Epithelial cell of esophagus (primary cell): ENCODE measurements at regions not wholly inside any gene's neighbourhood (a gene's known extent, or its start where the extent isn't known, plus 50 kb on each side); places are given as distances from the start of the nearest gene placed in this dataset.
"Not testable (repeated sequence)": the region's sequence is repeated elsewhere in the genome, so short reads cannot be mapped to it uniquely, and the experiment has no call there.

Experiments
- DNase-seq: peaks from one replicate; pipeline ENCODE4 v3.0.0; 2010; ENCODE audit warnings: low read depth
- H3K4me3 ChIP-seq: 2 replicates; pipeline ENCODE4 v1.5.1; 2011; ENCODE audit warnings: mild to moderate bottlenecking, low read length, control low read depth
- TF ChIP-seq, protein P1 (sequence below): IDR thresholded peaks from 2 replicates; pipeline ENCODE4 v1.5.1; 2011; ENCODE audit warnings: low read depth, mild to moderate bottlenecking, low read length, control low read depth, inconsistent platforms; ENCODE audit not compliant: insufficient read depth; ENCODE audit errors: missing control alignments

DNA sequence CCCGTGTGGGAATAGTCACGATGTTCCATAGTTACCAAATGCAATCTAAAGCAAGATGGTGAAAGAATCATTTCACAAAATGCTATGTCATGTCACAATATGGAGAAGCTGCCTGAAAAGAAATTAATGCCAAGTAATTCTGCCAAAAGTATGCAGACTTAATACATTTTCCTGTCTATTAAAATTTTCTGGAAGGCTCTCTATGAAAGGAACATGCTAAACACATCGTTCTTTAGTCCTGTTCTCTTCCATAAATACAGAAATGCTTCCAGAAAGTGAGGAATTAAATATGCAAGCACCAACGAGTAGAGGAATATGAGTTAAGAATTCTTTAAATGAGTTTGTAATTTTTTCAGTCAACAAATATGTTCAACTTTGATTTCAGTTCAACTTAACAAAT lies 266.8 kb upstream of the CRBN start:
- no peak for DNase-seq
- TF ChIP-seq, protein P1, sequence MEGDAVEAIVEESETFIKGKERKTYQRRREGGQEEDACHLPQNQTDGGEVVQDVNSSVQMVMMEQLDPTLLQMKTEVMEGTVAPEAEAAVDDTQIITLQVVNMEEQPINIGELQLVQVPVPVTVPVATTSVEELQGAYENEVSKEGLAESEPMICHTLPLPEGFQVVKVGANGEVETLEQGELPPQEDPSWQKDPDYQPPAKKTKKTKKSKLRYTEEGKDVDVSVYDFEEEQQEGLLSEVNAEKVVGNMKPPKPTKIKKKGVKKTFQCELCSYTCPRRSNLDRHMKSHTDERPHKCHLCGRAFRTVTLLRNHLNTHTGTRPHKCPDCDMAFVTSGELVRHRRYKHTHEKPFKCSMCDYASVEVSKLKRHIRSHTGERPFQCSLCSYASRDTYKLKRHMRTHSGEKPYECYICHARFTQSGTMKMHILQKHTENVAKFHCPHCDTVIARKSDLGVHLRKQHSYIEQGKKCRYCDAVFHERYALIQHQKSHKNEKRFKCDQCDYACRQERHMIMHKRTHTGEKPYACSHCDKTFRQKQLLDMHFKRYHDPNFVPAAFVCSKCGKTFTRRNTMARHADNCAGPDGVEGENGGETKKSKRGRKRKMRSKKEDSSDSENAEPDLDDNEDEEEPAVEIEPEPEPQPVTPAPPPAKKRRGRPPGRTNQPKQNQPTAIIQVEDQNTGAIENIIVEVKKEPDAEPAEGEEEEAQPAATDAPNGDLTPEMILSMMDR, result no peak
- no peak overlapping the region for H3K4me3 ChIP-seq

- H3K4me3 ChIP-seq, result no peak overlapping the region
- TF ChIP-seq, protein P1, result no peak
- DNase-seq, result no peak
These were observed 264.0 kb upstream of the CRBN start for GRCh38 chr3:3443482-3443881.

DNA sequence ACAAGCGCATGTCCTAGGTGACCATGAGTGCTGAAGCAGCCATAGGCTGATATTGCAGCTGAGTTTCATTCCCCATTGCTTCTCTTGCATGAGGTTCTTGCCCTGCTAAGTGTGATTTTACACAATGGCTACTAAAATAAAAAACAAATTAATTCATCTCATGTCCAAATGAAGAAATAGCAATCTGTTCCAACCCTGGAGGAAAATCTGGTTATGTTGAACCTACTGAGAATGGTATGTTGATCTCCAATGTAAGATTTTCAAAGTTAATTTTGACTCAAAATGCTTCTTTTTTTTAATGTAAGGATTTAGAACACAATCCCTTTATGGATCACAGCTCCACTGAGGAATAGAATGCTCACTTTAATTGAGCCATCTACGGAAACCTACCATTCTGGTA lies 254.2 kb upstream of the CRBN start:
- TF ChIP-seq, protein P1, result no peak
- H3K4me3 ChIP-seq, result no peak overlapping the region
- no peak for DNase-seq

- DNase-seq, result no peak
- TF ChIP-seq, protein P1, result no peak
These were observed 250.3 kb upstream of the CRBN start for GRCh38 chr3:3429841-3430240.

GRCh38 chr3:3407707-3408106 lies 228.2 kb upstream of the CRBN start:
- DNase-seq, H3K4me3 ChIP-seq: not testable (repeated sequence)

More at GRCh38 chr3:3429841-3430240, 250.3 kb upstream of the CRBN start:
- no peak overlapping the region for H3K4me3 ChIP-seq

GRCh38 chr3:3405131-3405530 lies 225.6 kb upstream of the CRBN start:
- TF ChIP-seq, protein P1, result no peak
- no peak overlapping the region for H3K4me3 ChIP-seq
- DNase-seq, result no peak

DNA sequence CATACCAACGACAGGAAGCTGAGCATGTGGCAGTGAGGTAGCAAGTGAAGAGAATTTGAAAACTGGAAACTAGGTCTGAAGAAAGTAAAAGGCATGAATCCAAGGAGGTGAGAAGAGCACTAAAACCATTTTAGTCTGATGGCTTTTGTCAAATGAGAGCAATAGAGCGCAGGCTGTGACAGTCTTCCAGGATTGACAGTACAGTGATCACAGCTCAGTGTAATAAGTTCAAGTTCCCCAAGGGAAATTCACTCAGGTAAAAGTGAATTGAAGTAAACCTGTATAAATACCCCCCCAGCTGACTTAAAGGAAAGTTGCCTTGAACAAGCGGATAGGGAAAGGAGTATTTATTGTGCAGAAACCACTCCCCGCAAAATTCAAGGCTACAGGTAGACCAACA lies 224.2 kb upstream of the CRBN start:
- TF ChIP-seq, protein P1, result no peak
- DNase-seq, result no peak
- no peak overlapping the region for H3K4me3 ChIP-seq

GRCh38 chr3:3392946-3393345 lies 213.5 kb upstream of the CRBN start:
- TF ChIP-seq, protein P1, result no peak

More at GRCh38 chr3:3392946-3393345, 213.5 kb upstream of the CRBN start:
- no peak for DNase-seq
- H3K4me3 ChIP-seq, result no peak overlapping the region
